Mesendoderm (in vitro differentiated cells): ENCODE measurements at regions not wholly inside any gene's neighbourhood (a gene's known extent, or its start where the extent isn't known, plus 50 kb on each side); places are given as distances from the start of the nearest gene placed in this dataset.
A peak's percentile ranks its signal among the peaks of the same experiment; 100 is the strongest.
"Not testable (repeated sequence)": the region's sequence is repeated elsewhere in the genome, so short reads cannot be mapped to it uniquely, and the experiment has no call there.

Source experiments
- DNase-seq: peaks from one replicate; pipeline ENCODE4 v3.0.0; 2013
- H2AK5ac ChIP-seq: 2 replicates; pipeline ENCODE4 v1.6.1; 2013; ENCODE audit warnings: low read length, inconsistent platforms
- H2BK120ac ChIP-seq: 2 replicates; pipeline ENCODE4 v1.6.1; 2013; ENCODE audit warnings: low read depth, mild to moderate bottlenecking, low read length, moderate library complexity, mixed read lengths
- H2BK15ac ChIP-seq: replicated peaks from 2 replicates; pipeline ENCODE4 v1.6.1; 2013; ENCODE audit warnings: low read depth, mild to moderate bottlenecking, moderate library complexity
- H2BK5ac ChIP-seq: 2 replicates; pipeline ENCODE4 v1.6.1; 2013; ENCODE audit warnings: low read length, inconsistent platforms
- H3K18ac ChIP-seq: 2 replicates; pipeline ENCODE4 v1.6.1; 2013; ENCODE audit warnings: mild to moderate bottlenecking, low read length, mixed read lengths
- H3K23ac ChIP-seq: one replicate; pipeline ENCODE4 v1.6.1; 2013; ENCODE audit warnings: low read length
- H3K27ac ChIP-seq: 2 replicates; pipeline ENCODE4 v1.5.1; 2013; ENCODE audit warnings: low read depth, mild to moderate bottlenecking, inconsistent platforms, low read length, moderate library complexity
- H3K27me3 ChIP-seq: 2 replicates; pipeline ENCODE4 v1.6.1; 2013; ENCODE audit warnings: low read length, control low read depth, mild to moderate bottlenecking, inconsistent platforms; ENCODE audit not compliant: insufficient read depth, poor library complexity
- H3K36me3 ChIP-seq: 2 replicates; pipeline ENCODE4 v1.6.1; 2013; ENCODE audit warnings: low read length, inconsistent platforms; ENCODE audit not compliant: control insufficient read depth, insufficient read depth
- H3K4ac ChIP-seq: one replicate; pipeline ENCODE4 v1.6.1; 2013; ENCODE audit warnings: low read depth, mild to moderate bottlenecking, low read length, moderate library complexity
- H3K4me1 ChIP-seq: 2 replicates; pipeline ENCODE4 v1.6.1; 2013; ENCODE audit warnings: low read depth, low read length, inconsistent platforms; ENCODE audit not compliant: control insufficient read depth
- H3K4me2 ChIP-seq: 2 replicates; pipeline ENCODE4 v1.6.1; 2013; ENCODE audit warnings: low read length
- H3K4me3 ChIP-seq: 2 replicates; pipeline ENCODE4 v1.5.1; 2013; ENCODE audit warnings: mild to moderate bottlenecking, low read length
- H3K56ac ChIP-seq: one replicate; pipeline ENCODE4 v1.6.1; 2013; ENCODE audit warnings: low read length
- H3K79me1 ChIP-seq: 2 replicates; pipeline ENCODE4 v1.6.1; 2013; ENCODE audit warnings: low read length, inconsistent platforms
- H3K79me2 ChIP-seq: 2 replicates; pipeline ENCODE4 v1.6.1; 2013; ENCODE audit warnings: mild to moderate bottlenecking, low read length; ENCODE audit not compliant: control insufficient read depth, insufficient read depth
- H3K9ac ChIP-seq: 2 replicates; pipeline ENCODE4 v1.6.1; 2013; ENCODE audit warnings: low read length, inconsistent platforms
- H4K5ac ChIP-seq: one replicate; pipeline ENCODE4 v1.6.1; 2013; ENCODE audit warnings: low read length
- H4K8ac ChIP-seq: one replicate; pipeline ENCODE4 v1.6.1; 2013; ENCODE audit warnings: low read depth, mild to moderate bottlenecking, control low read depth, low read length, moderate library complexity
- WGBS: extraction: QIAGEN DNeasy Blood & Tissue Kit; methylation state at CpG from one replicate; pipeline ENCODE4 v1.1.7; 2013; ENCODE audit warnings: low lambda C conversion rate, missing lambda C conversion rate; ENCODE audit not compliant: insufficient coverage; ENCODE audit errors: extremely low coverage; 5-methylcytosine and 5-hydroxymethylcytosine counted together

DNA sequence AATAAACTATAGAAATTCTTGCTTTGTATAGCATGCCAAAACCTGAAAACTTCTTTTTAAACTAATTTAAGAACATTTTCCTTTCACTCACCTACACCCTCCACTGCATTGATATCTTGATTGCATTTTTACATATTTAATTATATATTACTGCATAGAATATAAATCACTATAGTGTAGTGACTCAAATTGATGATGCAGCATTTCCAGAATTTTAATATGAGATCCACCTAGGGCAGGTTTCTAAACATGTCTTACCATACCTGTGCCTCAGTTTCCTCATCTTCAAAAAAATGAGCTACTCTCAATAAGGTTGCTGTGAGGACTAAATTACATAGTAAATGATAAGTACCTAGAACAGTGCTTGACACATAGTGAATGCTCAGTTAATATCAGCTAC, 881.5 kb downstream of the RPS29 start:
- Histone ChIP-seq H3K56ac (no peak overlapping the region), H3K4me3 (no peak overlapping the region), H4K5ac (no peak overlapping the region), H2BK5ac (no peak overlapping the region), H3K27me3 (no peaks in the 10 kb centered on the region), H3K79me1 (no peaks in the 10 kb centered on the region), H3K9ac (no peak overlapping the region), H4K8ac (no peak overlapping the region), H2AK5ac (no peak overlapping the region), H3K4me1 (no peaks in the 10 kb centered on the region), H2BK120ac (no peak overlapping the region), H3K36me3 (no peaks in the 10 kb centered on the region), H3K4ac (no peak overlapping the region), H3K18ac (no peak overlapping the region), H2BK15ac (no peak overlapping the region), H3K79me2 (no peaks in the 10 kb centered on the region), H3K27ac (no peak overlapping the region), H3K4me2 (no peak overlapping the region), H3K23ac (no peak overlapping the region)
- DNase-seq = no peak

DNA sequence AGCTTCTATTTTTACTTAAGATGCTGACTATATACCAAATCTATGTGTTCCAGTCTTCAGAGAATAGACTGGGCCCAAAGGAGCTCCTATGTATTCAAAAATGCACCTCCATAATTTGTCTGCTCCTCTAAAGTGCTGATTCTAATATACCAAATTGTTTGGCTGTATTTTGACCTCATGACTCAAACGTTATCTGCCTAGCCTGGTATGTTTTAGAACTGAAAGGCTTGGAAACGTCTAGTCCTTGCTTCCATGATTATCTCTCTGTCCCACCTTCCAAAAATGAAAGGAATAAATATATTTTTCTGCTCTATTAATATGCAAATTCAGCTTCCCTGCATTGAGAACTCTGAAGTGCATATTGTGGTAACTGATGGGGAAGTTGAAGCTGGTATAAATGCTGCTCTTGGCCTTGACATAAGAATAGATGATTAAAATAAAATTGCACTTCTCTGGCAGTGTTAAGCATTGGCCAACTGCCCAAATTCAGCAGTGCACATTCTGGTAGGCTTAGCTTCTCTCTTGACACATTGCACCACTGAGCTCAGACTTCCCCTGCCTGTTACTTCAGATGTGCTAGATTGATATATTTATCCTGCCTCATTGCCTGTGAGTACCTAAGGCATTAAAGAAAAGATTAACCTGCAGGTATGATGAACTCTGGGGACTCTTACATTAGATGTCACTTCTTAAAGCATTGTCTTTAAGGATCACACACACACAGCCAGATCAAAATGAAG, 882.3 kb downstream of the RPS29 start:
- Histone ChIP-seq H3K4me2 (no peak overlapping the region), H4K5ac (no peak overlapping the region), H3K18ac (no peak overlapping the region), H2BK15ac (no peak overlapping the region), H3K4ac (no peak overlapping the region), H3K79me1 (no peaks in the 10 kb centered on the region), H3K4me1 (no peaks in the 10 kb centered on the region), H3K27ac (no peak overlapping the region), H3K27me3 (no peaks in the 10 kb centered on the region), H2BK5ac (no peak overlapping the region), H2AK5ac (no peak overlapping the region), H3K9ac (no peak overlapping the region), H2BK120ac (no peak overlapping the region), H3K79me2 (no peaks in the 10 kb centered on the region), H3K4me3 (no peak overlapping the region), H3K36me3 (no peaks in the 10 kb centered on the region), H4K8ac (no peak overlapping the region), H3K23ac (no peak overlapping the region), H3K56ac (no peak overlapping the region)
- no CpG with 5 or more reads among the region's 2 CpGs for WGBS
- DNase-seq = no peak

DNA sequence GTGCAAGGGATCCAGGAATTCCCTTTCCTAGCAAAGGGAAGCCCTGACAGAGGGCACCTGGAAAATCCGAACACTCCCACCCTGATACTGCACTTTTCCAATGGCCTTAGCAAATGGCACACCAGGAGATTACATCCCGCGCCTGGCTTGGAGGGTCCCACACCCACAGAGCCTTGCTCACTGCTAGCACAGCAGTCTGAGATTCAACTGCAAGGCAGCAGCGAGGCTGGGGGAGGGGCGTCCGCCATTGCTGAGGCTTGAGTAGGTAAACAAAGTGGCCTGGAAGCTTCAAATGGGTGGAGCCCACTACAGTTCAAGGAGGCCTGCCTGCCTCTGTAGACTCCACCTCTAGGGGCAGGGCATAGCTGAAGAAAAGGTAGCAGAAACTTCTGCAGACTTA, 888.8 kb downstream of the RPS29 start:
- not testable (repeated sequence) for H3K23ac ChIP-seq, H3K27ac ChIP-seq, H3K36me3 ChIP-seq, H3K4ac ChIP-seq, H2AK5ac ChIP-seq, H3K56ac ChIP-seq, H4K8ac ChIP-seq, H3K4me2 ChIP-seq, H3K79me1 ChIP-seq, H2BK5ac ChIP-seq, H2BK15ac ChIP-seq, H2BK120ac ChIP-seq, H3K79me2 ChIP-seq, H3K18ac ChIP-seq, H3K4me3 ChIP-seq, DNase-seq, H4K5ac ChIP-seq, H3K9ac ChIP-seq, H3K27me3 ChIP-seq, H3K4me1 ChIP-seq
- WGBS = no CpG with 5 or more reads among the region's 6 CpGs

DNA sequence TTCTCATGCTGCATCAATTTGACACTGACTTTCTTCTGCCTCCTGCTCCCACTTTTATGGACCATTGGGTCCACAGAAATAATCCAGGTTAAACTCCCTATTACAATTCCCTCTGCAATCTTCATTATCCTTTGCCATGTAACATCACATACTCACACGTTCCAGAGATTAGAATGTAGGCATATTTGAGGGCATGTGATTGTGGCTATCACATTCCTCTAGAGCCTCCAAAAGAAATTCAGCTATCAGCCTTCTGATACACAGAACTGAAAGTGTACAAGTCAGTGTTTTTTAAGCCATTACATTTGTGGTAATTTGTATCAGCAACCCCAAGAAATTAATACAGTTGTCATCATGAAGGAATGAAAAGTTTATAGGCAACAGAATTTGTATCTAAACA, 892.4 kb downstream of the RPS29 start:
- no peak overlapping the region for H3K23ac ChIP-seq
- no peak overlapping the region for H3K4ac ChIP-seq
- no peak overlapping the region for H3K9ac ChIP-seq
- no peak overlapping the region for H3K4me3 ChIP-seq
- H2BK15ac ChIP-seq = no peak overlapping the region
- H3K4me1 ChIP-seq = no peaks in the 10 kb centered on the region
- H4K5ac ChIP-seq = no peak overlapping the region
- H3K79me2 ChIP-seq = no peaks in the 10 kb centered on the region
- H3K79me1 ChIP-seq = no peaks in the 10 kb centered on the region
- no peak overlapping the region for H3K4me2 ChIP-seq
- no peaks in the 10 kb centered on the region for H3K36me3 ChIP-seq
- no peak for DNase-seq
- no peak overlapping the region for H4K8ac ChIP-seq
- no peaks in the 10 kb centered on the region for H3K27me3 ChIP-seq
- WGBS = no CpG with 5 or more reads among the region's 1 CpG
- H2AK5ac ChIP-seq = no peak overlapping the region
- H3K56ac ChIP-seq = no peak overlapping the region
- no peak overlapping the region for H3K18ac ChIP-seq
- no peak overlapping the region for H3K27ac ChIP-seq
- no peak overlapping the region for H2BK120ac ChIP-seq
- H2BK5ac ChIP-seq = no peak overlapping the region

DNA sequence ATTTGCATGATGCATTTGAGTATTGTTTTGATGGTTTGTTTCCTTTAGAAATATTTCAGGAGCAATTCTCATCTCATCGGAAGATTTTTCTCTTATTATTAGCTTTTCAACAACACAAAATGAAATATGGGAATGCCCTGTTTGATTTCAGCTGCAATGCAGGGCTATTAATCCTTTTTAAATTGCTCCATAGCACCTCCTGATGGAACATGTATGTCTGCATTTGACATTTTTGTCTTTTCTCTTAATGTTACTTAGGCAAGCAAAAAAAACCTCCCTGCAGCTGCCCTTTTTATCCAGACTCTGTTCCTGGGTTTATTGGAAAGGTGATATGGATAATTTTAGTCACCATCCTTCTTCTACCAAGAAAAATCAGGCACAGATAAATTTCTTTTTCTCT, 895.8 kb downstream of the RPS29 start:
- Histone ChIP-seq H3K4me1 (no peaks in the 10 kb centered on the region), H3K56ac (no peak overlapping the region), H2BK120ac (no peak overlapping the region), H3K9ac (no peak overlapping the region), H3K27me3 (no peaks in the 10 kb centered on the region), H2AK5ac (no peak overlapping the region), H2BK15ac (no peak overlapping the region), H4K8ac (no peak overlapping the region), H3K27ac (no peak overlapping the region), H3K79me1 (no peaks in the 10 kb centered on the region), H3K36me3 (no peaks in the 10 kb centered on the region), H3K4me2 (no peak overlapping the region), H3K23ac (no peak overlapping the region), H2BK5ac (no peak overlapping the region), H3K4me3 (no peak overlapping the region), H3K4ac (no peak overlapping the region), H3K18ac (no peak overlapping the region), H3K79me2 (no peaks in the 10 kb centered on the region), H4K5ac (no peak overlapping the region)
- peak; percentile 29 for DNase-seq
- WGBS = no CpG with 5 or more reads among the region's 1 CpG

DNA sequence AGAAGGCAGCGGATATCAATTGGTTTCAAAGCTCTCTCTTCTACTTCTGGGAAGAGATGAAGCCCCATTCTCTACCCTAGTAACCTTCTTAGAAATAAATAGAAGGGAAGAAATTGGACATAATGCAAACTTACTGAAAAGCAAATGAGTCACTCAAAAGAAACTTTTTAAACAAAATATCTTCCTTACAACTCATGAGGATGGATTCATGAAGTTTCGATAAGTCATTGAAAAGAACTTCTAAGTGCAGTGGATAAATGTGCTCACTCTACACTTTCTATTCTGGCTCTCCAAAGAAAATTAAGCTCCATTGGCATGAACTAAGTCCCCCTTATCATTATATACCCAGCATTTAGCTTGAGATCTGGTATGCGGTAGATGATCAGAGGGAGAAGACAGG, 899.5 kb downstream of the RPS29 start:
- Histone ChIP-seq H4K5ac (no peak overlapping the region), H3K4me3 (no peak overlapping the region), H2BK120ac (no peak overlapping the region), H3K79me2 (no peaks in the 10 kb centered on the region), H3K27ac (no peak overlapping the region), H3K4me2 (no peak overlapping the region), H3K9ac (no peak overlapping the region), H3K27me3 (no peaks in the 10 kb centered on the region), H3K79me1 (no peaks in the 10 kb centered on the region), H2BK15ac (no peak overlapping the region), H3K4ac (no peak overlapping the region), H3K56ac (no peak overlapping the region), H3K36me3 (no peaks in the 10 kb centered on the region), H2BK5ac (no peak overlapping the region), H3K23ac (no peak overlapping the region), H3K18ac (no peak overlapping the region), H4K8ac (no peak overlapping the region), H3K4me1 (no peaks in the 10 kb centered on the region), H2AK5ac (no peak overlapping the region)
- no peak for DNase-seq
- WGBS = no CpG with 5 or more reads among the region's 3 CpGs
